ENCODE measurements at regions not wholly inside any gene's neighbourhood (a gene's known extent, or its start where the extent isn't known, plus 50 kb on each side); places are given as distances from the start of the nearest gene placed in this dataset.

- peak in 4 of 6 experiments; percentile 17 to 35 (median 21) for TF ChIP-seq CTCF (IDR thresholded peaks at IDR 0.05)
- no peak for TF ChIP-seq POLR2A (IDR thresholded peaks at IDR 0.05)
Measured at GRCh38 chr12:127964717-127965116, 302.3 kb upstream of the TMEM132C start.

Measured in adrenal gland (tissue), 5 donors.